ENCODE measurements at regions not wholly inside any gene's neighbourhood (a gene's known extent, or its start where the extent isn't known, plus 50 kb on each side); places are given as distances from the start of the nearest gene placed in this dataset.

DNA sequence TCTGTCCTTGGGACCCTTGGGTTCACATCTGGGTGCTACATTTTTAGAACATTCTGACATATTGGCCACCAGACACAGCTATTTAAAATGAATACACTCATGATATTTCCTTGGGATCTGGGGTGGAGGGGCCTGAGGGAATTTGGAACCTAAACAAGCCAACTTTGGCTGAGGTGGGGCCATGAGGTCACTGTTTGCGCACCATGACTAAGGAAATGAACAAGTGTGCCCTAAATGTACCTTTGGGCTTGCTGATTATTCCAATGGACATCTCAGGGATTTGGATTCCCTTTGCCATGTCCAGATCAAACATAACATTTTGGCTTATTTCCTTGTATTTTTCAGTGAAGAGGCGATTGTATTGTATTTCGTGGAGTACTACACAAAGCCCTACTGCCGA lies 80.5 kb upstream of the SEC11C start:
- 91% methylated on average over 4 of the region's 4 CpGs; no CpG with 5 or more reads in 1 of the 2 experiments for WGBS, 2 experiments (ENCODE audit: extremely low coverage in 1 of 2, insufficient coverage in 1 of 2, insufficient read length in 1 of 2, insufficient replicate concordance in 2 of 2, low coverage in 1 of 2, low lambda C conversion rate in 2 of 2, missing lambda C conversion rate in 1 of 2)
- H4K20me1 ChIP-seq (replicated peaks in 1 of 2; ENCODE audit: control insufficient read depth in 1 of 2, insufficient read depth in 2 of 2, low read length in 2 of 2), result no peaks in the 10 kb centered on the region
- no peak overlapping the region for H2BK15ac ChIP-seq (ENCODE audit: low read length)
- H3K18ac ChIP-seq (ENCODE audit: extremely low read depth, low read length), result no peak overlapping the region
- no peak overlapping the region for H2BK5ac ChIP-seq (ENCODE audit: low read depth, low read length)
- no peaks in the 10 kb centered on the region for H3K79me1 ChIP-seq (ENCODE audit: low read depth, low read length)
- no peaks in the 10 kb centered on the region; a peak in 1 of 7 replicates for H3K4me1 ChIP-seq (replicated peaks in 1 of 4; ENCODE audit: control insufficient read depth in 3 of 4, insufficient read depth in 4 of 4, low read length in 3 of 4)
- no peak overlapping the region for H2BK20ac ChIP-seq (ENCODE audit: low read length)
- no peak overlapping the region for H2AFZ ChIP-seq (ENCODE audit: low read length)
- ChIA-PET POLR2A (ENCODE audit: partially characterized antibody) (interaction anchor here (0.6 kb wide), 1 partner anchor 292 kb away, joined by 3 read pairs; no protein-coding TSS in a partner anchor), CTCF (ENCODE audit: partially characterized antibody) (interaction anchor here (0.6 to 17.9 kb wide), 11 partner anchors 11 to 636 kb away, joined by 3 to 591 read pairs (median 3); no protein-coding TSS in a partner anchor)
- H3K4ac ChIP-seq (replicated peaks; ENCODE audit: insufficient read length, low read depth, low read length), result no peak overlapping the region
- H3K9ac ChIP-seq (replicated peaks in 1 of 4; ENCODE audit: extremely low read depth in 1 of 4, low read depth in 3 of 4, low read length in 3 of 4), result no peak overlapping the region
- H3K23me2 ChIP-seq (ENCODE audit: low read depth, low read length), result no peaks in the 10 kb centered on the region
- no peaks in the 10 kb centered on the region for H3K9me3 ChIP-seq (ENCODE audit: insufficient read depth in 2 of 2, low read depth in 1 of 2, low read length in 1 of 2)
- no peak overlapping the region for H2AK5ac ChIP-seq (ENCODE audit: low read depth, low read length)
- DNase-seq (ENCODE audit: low read depth in 1 of 2, low spot score in 2 of 2) (no peak), FAIRE-seq (no peak)
- H3K36me3 ChIP-seq (ENCODE audit: control insufficient read depth in 2 of 4, insufficient read depth in 4 of 4, low read length in 3 of 4), result no peaks in the 10 kb centered on the region
- no peak overlapping the region for H3K23ac ChIP-seq (ENCODE audit: insufficient read length)
- H3K4me3 ChIP-seq (ENCODE audit: extremely low read depth in 1 of 4, insufficient read depth in 2 of 4, low read depth in 3 of 4, low read length in 4 of 4), result no peak overlapping the region
- H2BK12ac ChIP-seq (ENCODE audit: low read depth, low read length), result no peak overlapping the region
- H3K4me2 ChIP-seq (ENCODE audit: insufficient read depth in 1 of 2, low read depth in 2 of 2, low read length in 2 of 2), result no peak overlapping the region
- TF ChIP-seq KDM5A (IDR thresholded peaks at IDR 0.05; ENCODE audit: low read length), result no peak
- no peaks in the 10 kb centered on the region for H3K27me3 ChIP-seq (replicated peaks in 1 of 4; ENCODE audit: control insufficient read depth in 3 of 4, extremely low read depth in 1 of 4, insufficient read depth in 3 of 4, low read length in 3 of 4)
- H3K14ac ChIP-seq (ENCODE audit: insufficient read length), result no peak overlapping the region
- no peak overlapping the region for H4K91ac ChIP-seq (replicated peaks; ENCODE audit: insufficient read length, low read length)
- no peaks in the 10 kb centered on the region for H3K79me2 ChIP-seq (ENCODE audit: control insufficient read depth in 1 of 2, insufficient read depth in 2 of 2, low read length in 2 of 2)
- H4K8ac ChIP-seq (ENCODE audit: extremely low read depth, insufficient read depth, low read length), result no peak overlapping the region
- no peak overlapping the region for H3K27ac ChIP-seq (ENCODE audit: low read depth, low read length)
- H2BK120ac ChIP-seq (replicated peaks; ENCODE audit: low read depth, low read length), result no peak overlapping the region
- no peak overlapping the region for H3K56ac ChIP-seq (replicated peaks; ENCODE audit: insufficient read length, low read depth, low read length)
- H4K5ac ChIP-seq (ENCODE audit: insufficient read length, low read depth, low read length), result no peak overlapping the region
